IPS DF 4.7 (cell line): ENCODE measurements at regions not wholly inside any gene's neighbourhood (a gene's known extent, or its start where the extent isn't known, plus 50 kb on each side); places are given as distances from the start of the nearest gene placed in this dataset.

Experiments used
- DNase-seq: peaks from one replicate; pipeline ENCODE4 v3.0.0-alpha.2; 2013; ENCODE audit warnings: low spot score; ENCODE audit errors: extremely low read depth

DNA sequence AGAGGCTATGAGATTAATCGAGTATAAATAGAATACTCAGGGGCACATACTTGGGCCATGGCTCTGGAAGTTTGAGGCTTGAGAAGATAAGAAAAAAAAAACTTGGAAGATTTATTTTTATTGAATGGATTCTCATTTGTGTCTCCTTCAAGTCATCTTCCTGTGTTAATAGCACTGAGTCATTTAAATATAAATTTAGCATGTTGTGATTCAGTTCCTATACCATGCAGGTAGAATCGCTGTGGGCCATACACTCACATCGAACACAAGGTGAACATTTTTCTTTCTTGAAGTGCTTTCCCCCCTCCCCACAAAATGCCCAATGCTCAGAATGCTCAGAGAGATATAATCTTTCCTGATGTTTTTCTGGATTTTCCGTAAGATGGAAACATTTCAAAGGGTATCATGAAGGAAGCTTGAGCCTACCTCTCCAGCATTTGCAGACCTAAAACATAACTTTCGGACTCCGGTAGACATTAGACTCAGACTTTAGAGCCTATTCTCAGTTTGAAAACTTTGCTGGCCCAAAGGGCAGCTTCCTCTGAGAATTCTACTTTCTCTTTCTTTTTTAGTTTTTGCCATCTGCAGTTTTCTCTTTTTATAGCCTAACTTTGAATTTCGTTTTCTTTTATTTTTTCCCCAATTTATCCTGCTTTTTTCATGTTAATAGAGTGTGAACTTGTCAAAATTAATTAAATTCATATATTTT is 737.6 kb upstream of the NUDT12 start:
- DNase-seq, result no peak

DNA sequence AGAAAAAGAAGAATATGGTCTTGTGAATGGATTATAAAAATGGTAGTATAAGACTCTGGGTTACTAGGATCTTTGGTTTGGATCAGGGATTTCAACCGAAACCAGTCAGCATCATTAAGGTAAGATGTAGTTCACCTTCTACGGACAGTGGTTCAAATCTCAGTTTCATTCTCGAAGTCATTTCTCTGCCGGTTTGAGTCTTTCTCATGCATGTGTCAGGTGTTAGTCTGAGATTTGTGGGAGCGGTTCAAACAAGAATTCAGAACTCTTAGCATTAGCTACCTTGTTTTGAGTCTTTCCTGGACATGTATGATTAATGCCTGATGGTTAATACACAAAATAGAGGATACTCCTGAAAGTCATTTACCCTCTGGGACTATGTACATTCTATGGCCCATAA is 735.9 kb upstream of the NUDT12 start:
- no peak for DNase-seq

DNA sequence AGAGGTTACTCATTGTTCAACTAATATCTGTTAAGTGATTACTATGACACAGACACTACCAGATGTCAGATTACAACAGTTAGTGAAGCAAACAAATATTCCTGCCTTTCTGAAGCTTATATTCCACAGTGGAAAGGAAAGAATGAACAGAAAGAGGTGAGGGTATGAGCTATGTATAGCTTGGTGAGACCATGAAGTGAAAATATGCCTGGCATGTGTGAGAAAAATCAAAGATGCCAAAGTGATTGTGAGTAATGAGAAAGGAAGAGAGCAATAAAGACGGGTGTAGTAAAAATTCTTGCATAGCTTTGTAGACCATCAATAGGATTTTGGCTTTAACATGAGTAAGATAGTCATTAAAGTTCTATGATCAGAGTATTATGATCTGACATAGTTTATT is 734.5 kb upstream of the NUDT12 start:
- no peak for DNase-seq

DNA sequence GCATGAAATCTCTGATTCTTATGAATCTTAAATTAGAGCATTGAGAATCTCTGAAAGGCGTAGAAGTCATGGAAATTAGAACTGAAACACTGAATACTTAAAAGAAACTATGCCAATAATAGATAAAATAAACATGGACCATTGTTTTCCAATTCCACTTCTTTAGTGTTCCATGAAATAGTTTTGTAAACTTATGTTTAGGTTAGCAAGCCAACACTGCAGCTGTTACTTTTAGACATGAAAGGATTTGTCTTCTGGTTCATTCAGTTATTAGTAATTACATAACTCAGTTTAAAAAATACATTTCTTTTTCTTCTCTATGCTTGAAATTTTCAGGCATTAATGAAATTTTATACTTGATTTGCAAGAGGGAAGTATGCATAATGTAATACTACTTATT is 733.4 kb upstream of the NUDT12 start:
- DNase-seq, result no peak

DNA sequence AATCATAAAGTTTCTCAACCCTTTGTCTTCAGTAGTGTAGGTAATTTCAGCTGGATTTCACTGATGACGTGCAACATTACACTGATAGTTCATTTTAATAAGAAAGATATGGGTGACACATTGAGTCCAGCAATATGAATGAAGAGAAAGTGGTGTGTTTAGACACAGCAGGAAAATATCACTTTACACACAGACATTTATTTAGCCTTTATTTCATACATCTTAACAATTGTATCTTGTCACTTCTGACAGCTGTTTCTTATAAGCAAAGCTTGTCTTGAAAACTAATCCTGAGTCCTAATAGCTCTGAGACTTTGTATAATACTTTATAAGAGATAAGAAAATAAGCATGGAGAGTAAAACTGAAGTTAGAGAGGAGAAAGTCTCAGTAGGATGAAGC is 720.5 kb upstream of the NUDT12 start:
- DNase-seq, result no peak

DNA sequence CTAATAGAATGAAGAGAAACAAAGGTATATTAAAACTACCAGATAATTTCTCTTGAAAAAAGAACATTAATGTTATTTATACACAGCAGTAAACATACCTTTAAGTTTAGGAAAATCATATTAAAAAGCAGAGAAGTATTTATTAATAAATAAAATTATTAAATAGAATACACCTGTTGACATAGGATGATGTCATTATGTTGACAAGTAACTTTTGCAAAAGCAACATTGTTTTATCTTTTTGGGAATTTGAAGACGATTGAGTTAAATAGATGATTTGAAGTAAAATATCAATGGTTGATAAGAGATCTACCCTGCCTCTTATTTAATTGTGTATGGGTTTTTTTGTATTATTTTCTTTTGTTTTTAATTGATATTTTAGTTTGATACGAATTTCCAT is 711.1 kb upstream of the NUDT12 start:
- DNase-seq, result no peak

DNA sequence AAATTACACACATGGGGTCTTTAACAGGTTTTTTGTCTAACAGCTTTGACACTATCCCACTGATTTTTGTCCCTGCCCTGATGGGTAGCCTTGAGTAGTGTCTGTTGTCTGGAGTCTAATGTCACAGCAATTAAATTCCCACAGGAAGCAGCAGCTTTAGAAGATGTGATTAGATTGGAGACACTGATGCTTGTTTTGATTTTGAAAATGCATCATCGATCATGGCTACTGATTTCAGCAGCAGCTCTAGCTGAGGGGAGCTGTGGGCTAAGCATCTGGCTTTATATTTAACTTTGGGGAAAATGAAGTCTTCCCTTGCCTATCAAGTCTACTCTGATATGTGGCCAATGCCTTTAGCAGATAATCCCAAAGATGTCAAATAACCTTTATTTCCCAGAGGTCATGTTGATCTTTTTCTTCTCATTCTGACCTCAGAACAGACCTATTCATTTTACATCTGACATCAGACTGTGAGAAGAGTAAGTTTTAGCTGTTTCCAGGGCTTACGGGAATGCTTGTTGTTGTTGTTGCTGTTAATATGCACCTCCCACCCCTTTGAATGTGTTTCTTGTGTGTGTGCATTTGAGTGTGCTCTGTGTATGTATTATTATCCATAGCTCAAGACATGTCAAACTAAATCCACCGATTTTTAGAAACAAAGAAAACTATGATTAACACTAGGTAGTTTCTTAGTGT is 704.9 kb upstream of the NUDT12 start:
- no peak for DNase-seq

DNA sequence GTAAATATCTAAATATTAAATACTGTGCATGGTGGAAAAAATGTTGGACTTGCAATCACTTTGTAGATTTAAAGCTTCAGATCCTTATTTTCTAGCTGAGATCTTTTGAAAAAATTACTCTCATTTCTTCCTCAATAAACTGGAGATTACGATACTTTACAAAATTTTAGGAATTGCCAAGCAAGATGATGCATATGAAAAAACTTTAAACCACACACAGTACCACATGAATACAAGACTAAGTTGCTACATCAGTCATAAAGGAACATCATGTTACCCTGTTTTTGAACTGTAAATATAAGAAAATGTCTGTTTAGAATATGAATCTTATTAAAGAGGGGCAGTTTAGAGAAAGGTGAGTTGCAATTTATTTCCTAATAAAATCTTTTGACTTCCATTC is 703.6 kb upstream of the NUDT12 start:
- no peak for DNase-seq

DNA sequence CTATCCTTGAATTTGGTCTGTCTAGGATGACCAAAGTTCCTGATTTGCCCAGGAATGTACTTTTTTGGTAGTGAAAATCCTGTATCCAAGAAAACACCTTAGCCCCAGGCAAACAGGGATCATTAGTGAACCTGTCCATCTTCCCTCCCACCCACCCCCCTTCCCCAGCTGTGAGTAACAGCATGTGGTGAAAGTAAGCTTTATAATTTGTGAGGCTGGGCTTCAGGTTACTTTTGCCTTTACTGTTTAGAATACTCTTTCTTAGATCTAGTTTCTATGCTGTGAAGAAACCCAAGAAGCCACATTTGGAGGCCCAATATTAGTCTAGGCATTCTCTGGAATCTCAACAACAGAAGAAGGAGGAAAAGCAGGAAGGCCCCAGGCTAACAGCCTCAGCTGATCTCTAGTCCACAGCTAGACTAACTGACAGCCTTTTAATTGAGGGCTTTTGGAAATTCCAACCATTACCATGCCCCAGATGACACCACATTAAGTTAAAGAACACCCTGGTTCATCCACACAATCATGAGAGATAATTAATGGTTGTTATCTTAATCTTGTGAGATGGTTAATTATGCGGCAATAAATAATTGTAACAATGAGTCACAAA is 703.0 kb upstream of the NUDT12 start:
- DNase-seq, result no peak

DNA sequence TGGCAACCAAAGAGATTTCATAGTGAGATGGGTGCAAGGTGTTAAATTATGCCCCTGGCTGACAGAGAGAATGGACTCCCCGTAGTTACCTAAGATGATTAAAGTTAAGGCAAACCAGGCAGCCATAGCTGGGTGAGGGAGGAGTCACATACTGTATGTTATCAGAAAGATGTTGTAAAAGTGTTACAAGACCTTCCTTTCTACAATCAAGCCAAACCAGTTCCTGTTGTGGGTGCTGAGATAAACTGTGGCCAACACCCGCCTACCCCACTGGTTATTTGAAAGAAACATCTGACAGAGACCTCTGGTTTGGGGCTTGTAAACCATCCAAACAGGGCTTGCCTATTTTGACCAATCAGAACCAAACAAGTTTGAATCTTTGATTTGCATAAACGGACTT is 684.7 kb upstream of the NUDT12 start:
- DNase-seq, result no peak

DNA sequence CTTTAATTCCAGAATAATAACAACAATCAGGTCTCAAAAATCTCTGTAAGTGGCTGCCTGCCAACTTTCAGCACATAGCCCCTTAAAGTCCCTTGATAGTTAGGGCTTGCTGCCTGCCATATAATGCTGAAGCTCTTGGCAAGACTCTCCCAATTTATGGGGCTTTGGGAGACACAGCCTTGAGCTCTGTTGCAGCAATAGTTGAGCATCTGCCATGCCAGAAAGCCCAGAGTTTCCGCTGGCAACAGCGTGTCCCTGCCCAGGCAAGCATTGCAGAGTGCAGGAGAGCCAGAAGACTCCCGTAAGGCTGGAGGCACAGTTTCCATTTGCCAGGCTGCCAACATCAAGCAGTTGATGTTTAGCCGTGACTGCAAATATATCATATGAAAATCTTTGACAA is 678.5 kb upstream of the NUDT12 start:
- no peak for DNase-seq

DNA sequence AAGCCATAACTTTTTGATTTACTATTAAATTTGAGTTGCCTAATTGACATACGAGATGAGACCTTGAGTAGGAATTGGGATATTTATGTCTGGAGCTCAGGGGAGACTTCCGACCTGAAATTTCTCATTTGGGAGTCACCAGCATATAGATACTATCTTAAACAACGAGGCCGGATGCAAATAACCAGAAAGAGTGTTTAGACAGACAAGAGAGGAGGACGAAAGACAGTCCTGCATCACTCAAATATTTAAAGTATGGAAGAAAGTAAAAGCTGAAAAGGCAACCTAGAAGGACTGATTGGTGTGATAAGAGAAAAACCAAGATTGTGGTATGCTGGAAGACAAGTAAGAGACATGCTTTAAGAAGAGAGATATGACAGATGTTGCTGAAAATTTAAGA is 675.0 kb upstream of the NUDT12 start:
- no peak for DNase-seq

DNA sequence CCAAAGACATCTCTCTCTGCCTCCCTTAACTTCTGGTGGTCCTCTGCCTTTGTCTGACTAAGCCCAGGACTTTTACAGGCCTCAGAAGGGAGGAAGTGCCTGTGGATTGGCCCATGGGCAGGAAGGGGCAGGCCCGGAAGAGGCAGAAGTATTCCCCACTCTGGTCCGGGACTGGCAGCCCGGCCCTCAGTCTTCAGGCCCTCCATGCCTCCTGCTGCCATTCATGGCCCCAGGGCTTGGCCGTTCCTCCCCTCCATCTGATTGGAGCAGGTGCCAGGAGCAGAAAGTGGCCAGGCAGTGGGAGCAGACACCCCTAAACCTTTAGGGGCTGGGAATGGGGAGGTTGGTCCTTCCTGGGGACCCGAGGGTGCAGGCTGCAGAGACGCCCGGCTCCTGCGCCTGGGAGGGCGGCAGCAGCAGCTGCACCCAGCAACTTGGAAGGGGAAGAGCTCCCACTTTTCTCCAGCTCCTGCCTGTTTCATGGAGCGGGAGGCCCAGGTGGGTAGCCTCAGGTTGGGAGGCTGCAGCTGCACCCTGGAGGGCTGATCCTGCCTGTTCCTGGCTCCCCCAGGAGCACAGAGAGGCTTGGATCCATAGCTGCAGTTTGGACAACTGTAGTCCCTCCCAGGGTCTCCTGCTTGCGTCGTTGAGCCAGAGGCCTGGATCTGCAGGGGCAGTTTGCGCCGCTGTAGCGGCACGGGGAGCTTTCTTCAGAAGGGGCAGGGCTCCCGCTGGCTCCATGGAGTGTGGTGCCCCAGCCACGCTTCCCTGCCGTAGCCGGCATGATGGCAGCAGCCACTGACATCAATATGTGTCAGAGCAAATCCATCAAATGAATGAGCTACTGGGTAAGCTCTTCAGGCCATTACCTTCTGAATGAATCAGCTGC is 661.5 kb upstream of the NUDT12 start:
- DNase-seq, result no peak

DNA sequence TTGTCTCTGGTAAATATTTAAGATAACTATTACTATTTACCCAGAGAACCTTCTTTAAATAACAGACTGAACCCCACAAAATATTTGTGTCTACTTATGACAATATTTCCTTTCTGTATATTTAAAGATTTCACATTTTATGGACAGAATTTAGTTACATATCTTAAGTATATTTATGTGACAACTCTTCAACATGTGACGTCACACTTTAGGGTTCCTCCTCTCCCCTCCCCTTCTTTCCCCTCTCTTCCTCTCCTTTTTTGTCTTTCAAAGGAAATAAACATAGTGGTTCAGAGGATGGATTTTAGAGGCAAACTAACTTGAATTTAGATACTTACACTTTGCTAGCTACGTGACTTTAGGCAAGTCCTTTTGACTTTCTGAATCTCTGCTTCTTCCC is 655.6 kb upstream of the NUDT12 start:
- no peak for DNase-seq

DNA sequence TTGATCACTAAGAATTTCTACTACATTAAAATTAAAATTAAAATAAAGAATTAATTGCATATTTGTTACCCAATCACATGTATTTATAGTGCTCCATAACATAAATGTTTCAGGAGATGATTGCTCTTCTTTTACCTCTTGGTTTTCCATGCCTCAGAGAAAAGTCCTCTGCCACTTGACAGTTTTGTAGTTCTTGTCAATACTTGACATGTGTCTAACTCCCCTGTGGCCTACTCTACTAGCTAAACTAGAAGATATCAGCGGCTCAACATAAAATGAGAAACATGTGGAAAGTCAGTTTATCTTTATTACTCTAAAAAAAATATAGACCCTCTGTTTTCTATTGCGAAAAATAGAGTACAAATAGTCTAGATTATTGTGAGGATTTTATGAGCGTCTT is 650.6 kb upstream of the NUDT12 start:
- DNase-seq, result no peak

DNA sequence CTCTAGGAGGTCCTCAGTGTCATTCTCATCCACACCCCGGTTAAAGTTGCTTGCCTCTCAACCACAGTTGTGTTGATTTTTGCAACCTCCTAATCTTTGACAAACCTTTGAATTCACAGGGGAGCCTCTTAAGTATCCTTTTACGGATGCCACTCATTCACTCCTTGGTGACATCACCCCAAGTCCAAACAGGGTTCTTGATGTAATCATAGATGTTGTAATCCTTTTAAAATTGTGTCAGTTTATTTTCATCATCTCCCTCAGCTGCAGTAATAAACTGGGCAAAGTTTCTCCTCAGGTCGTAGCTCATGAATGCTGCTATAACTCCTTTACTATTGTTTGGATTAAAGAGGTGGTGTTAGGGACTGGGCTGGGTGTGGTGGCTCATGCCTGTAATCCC is 637.2 kb upstream of the NUDT12 start:
- DNase-seq, result no peak

DNA sequence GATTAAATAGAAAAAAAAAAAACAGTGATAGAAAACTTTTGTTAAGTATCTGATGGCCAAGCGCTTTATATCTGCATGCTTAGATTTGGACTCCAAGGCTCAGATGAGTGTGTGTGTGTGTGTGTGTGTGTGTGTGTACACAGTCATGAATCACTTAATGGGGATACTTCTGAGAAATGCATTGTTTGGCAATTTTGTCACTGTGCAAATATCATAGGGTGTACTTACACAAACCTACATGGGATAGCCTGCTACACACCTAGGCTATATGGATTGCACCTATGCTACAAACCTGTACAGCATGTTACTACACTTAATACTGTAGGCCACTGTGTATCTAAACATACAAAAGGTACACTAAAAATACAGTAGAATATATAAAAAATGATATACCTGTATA is 635.6 kb upstream of the NUDT12 start:
- no peak for DNase-seq

DNA sequence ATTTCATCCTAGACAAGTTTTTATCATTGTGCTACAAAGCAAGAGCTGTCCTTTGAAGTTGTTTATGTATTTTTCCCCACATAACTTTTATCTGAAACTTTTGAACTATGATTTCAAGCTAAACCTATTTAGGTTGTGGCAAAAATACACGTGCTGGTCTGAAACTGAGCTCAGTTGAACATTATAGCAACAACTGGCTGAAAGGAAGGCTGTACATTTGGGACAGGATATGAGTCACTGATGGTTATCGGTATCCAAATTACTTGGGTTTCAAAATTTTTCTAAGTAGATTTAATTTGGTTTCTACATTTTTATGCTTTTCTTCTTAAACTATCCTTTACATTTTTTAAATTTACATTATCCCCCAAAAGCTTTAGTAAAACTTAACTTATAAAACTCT is 627.3 kb upstream of the NUDT12 start:
- DNase-seq, result no peak

DNA sequence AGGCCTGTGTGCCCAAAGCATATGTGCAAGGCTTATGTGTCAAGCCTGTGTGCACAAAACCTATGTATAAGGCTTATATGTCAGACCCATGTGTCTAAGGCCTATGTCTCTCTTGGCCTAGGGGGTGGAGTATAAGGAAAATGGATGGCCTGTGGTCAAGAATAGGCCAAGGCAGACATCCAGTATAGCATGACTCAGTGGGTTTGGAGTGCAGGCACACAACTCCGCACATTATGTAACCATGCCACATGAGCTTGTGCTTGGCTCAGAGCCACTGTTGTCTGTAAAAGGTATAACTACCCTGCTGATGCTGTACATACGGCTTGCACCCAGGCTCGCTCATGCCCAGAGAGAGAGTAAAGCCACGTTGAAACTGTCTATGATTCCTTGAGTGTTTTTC is 626.4 kb upstream of the NUDT12 start:
- no peak for DNase-seq

DNA sequence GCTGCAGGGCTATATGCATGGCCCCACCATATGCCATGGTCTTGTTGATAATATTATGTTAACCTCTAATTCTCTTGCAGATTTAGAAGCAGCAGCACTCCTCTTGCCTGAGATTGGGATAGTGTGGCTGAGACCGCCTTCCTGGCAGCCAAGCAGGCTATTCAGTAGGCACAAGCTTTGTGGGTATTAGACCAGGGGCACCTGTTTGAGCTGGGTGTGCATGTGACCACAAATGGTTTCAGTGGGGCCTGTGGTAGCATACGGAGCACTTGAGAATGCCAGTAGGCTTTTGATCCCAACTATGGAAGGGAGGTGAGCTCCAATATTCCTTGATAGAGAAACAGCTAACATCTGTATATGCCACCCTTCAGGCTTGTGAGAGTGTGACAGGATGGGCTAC is 625.1 kb upstream of the NUDT12 start:
- DNase-seq, result no peak

DNA sequence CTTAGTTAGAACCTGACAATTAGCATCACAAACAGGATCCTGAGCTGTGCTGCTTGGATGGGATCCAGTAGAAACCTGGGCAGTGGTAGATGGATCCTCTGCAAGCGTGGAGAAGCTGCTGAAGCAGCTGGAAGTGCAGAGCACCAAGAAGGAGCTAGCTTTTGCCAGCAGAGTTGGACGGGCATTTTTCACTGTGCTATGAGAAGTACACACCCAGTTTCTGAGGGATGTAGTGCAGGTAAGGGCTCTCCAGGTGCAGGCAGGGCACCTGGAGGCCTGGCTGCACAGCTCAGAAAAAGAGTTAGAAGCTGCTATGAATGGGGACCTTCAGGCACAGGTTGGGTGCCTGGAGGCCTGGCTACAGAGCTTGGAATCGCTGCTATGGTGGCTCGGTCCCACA is 623.9 kb upstream of the NUDT12 start:
- DNase-seq, result no peak

DNA sequence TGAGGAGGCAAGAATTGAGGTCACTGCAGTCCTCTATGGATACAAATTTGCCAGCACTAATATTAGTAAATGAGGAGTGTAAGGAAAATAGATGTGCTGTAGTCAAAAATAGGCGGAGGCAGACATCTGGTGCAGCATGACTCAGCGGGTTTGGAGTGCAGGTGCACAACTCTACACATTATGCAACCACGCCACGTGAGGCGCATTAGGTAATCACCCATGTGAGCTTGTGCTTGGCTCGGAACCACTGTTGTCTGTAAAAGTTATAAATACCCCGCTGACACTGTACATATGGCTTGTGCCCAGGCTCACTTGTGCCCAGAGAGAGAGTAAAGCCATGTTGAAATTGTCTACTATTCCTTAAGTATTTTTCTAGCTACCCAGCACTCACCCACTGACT is 623.5 kb upstream of the NUDT12 start:
- DNase-seq, result no peak
